OCI-LY3 (cell line): ENCODE measurements at regions not wholly inside any gene's neighbourhood (a gene's known extent, or its start where the extent isn't known, plus 50 kb on each side); places are given as distances from the start of the nearest gene placed in this dataset.

Source experiments
- CTCF ChIP-seq: fragments of 200-600, 300-600 bp; sonication (generic); IDR thresholded peaks from 2 replicates; pipeline ENCODE4 v1.5.1; 2014; ENCODE audit warnings: antibody characterized with exemption, low read length, low read depth
- EZH2phosphoT487 ChIP-seq: fragments of 200-600 bp; shearing (Covaris generic); IDR thresholded peaks from 2 replicates; pipeline ENCODE4 v1.6.1; 2018; ENCODE audit warnings: antibody characterized with exemption, mixed run types, low read depth

- TF ChIP-seq CTCF (peak; percentile 93), EZH2phosphoT487 (no peak)
These were observed 195.0 kb upstream of the CEP162 start for GRCh38 chr6:84422380-84422968.
